GM18519 (cell line): ENCODE measurements at regions not wholly inside any gene's neighbourhood (a gene's known extent, or its start where the extent isn't known, plus 50 kb on each side); places are given as distances from the start of the nearest gene placed in this dataset.
"Not testable (repeated sequence)": the region's sequence is repeated elsewhere in the genome, so short reads cannot be mapped to it uniquely, and the experiment has no call there.

Experiments used
- ATAC-seq: cut with Tn5 transposase; IDR thresholded peaks from one replicate; pipeline ENCODE4 v1.9.1; 2021; ENCODE audit warnings: mild to moderate bottlenecking, moderate library complexity; ENCODE audit not compliant: unreplicated experiment, low FRiP score

GRCh38 chr11:25486338-25486737, 845.6 kb upstream of the ANO3 start:
- ATAC-seq, result not testable (repeated sequence)

DNA sequence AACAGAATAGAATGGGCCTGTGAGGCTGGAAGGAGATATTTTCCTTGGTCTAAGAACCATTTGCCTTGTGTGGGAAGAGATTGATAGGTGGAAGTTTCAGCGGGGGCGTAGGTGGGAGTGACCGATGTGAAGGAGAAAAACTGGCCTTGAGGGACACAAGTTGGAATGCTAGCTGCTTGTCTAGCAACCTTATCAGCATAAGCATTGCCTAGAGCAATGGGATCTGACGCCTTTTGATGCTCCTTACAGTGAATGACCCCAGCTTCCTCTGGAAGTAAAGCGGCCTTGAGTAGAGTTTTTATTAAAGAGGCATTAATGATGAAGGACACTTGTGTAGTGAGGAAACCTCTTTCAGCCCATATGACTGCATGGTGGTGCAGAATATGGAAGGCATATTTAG, 843.8 kb upstream of the ANO3 start:
- not testable (repeated sequence) for ATAC-seq

DNA sequence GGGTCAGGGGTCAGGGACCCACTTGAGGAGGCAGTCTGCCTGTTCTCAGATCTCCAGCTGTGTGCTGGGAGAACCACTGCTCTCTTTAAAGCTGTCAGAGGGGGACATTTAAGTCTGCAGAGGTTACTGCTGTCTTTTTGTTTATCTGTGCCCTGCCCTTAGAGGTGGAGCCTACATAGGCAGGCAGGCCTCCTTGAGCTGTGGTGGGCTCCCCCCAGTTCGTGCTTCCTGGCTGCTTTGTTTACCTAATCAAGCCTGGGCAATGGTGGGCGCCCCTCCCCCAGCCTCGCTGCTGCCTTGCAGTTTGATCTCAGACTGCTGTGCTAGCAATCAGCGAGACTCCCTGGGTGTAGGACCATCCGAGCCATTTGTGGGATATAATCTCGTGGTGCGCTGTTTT, 830.5 kb upstream of the ANO3 start:
- ATAC-seq, result not testable (repeated sequence)

GRCh38 chr11:25515576-25515975, 816.4 kb upstream of the ANO3 start:
- no peak for ATAC-seq

- ATAC-seq, result no peak
These were observed 811.5 kb upstream of the ANO3 start for GRCh38 chr11:25520459-25520858.

DNA sequence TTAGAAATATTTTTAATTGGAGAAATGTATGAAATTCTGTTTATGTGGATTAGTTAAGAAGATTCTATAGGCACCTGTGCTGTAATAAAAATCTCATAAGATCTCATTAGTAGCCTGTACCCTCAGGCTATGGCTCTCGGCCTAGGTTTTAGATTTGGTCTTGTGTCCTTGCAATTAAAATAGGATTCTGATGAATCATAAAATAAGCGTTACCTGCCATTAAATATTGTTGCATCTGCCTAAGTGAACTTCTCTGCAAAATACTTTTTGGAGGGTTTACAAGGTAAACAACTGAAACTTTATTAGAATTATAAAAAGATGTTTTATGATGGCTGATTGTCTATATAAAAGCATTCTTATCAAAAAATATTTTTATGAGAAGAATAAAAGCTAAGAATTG, 804.1 kb upstream of the ANO3 start:
- ATAC-seq, result no peak

- no peak for ATAC-seq
These were observed 802.4 kb upstream of the ANO3 start for GRCh38 chr11:25529572-25529971.

DNA sequence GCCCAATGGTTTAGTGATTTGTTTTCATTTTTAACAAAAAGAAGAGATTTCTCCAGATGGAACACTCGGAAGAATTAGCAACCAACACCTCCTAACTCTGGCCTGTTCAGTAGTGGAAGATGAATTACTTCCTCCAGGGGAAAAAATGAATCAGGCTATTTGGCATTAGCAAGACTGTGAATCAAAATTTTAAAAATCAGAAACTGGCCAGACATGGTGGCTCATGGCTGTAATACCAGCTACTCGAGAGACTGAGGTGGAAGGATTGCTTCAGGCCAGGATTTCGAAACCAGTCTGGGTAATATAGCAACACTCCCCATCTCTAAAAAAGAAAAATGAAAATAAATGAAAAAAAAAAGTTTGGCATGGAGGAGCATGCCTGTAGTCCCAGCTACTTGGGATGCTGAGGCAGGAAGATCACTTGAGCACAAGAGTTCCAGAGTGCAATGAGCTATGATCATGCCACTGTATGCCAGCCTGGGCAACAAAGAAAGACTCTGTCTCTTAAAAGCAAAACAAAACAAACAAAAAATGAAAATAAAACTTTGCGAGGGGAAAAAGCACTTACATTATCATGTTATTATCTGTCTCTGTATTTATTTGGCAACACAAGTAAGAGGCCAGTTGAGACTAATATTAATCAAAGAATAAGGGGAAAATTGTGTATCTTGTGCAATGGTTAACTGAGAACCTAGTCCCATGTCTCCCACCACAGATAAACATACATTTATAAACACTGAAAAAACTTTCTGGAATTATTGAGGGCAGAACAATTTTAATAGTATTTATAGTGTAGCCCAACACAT, 796.3 kb upstream of the ANO3 start:
- no peak for ATAC-seq

- no peak for ATAC-seq
These were observed 795.6 kb upstream of the ANO3 start for GRCh38 chr11:25536289-25536688.

- no peak for ATAC-seq
These were observed 794.5 kb upstream of the ANO3 start for GRCh38 chr11:25537393-25537792.

GRCh38 chr11:25547292-25547691, 784.6 kb upstream of the ANO3 start:
- no peak for ATAC-seq

- no peak for ATAC-seq
These were observed 769.5 kb upstream of the ANO3 start for GRCh38 chr11:25562417-25562816.

DNA sequence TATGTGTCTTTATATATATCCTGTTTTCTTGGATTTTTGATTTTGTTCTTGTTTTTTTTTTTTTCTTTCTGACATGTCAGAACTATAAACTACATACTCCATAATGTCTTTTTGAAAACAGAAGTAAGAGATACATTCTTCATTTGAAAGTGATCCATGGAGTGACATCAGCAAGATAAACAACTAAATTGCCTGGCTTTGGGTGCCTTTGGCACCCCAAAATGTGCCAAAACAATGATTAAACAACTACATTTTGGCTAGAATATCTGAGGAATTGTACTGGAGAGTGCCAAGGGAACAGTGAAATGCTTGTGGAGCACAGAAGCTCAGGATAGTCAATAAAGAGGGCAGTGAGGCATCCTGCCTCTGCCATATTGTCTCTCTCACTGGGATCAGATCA, 766.1 kb upstream of the ANO3 start:
- no peak for ATAC-seq

GRCh38 chr11:25566298-25567200, 765.4 kb upstream of the ANO3 start:
- ATAC-seq, result no peak

GRCh38 chr11:25576320-25576719, 755.6 kb upstream of the ANO3 start:
- no peak for ATAC-seq

DNA sequence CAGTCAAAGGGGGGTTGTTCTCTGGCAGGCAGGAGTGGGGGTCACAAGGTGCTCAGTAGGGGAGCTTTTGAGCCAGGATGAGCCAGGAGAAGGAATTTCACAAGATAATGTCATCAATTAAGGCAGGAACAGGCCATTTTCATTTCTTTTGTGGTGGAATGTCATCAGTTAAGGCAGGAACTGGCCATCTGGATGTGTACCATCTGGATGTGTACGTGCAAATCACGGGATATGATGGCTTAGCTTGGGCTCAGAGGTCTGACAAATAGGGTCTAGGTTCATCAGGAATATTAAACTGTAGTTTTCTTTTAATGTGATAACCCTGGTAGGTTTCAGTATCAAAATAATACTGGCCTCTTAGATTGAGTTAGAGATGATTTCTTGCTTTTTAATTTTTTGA, 752.4 kb upstream of the ANO3 start:
- ATAC-seq, result not testable (repeated sequence)

GRCh38 chr11:25583596-25583995, 748.3 kb upstream of the ANO3 start:
- ATAC-seq, result no peak

- no peak for ATAC-seq
These were observed 744.4 kb upstream of the ANO3 start for GRCh38 chr11:25587496-25587895.

DNA sequence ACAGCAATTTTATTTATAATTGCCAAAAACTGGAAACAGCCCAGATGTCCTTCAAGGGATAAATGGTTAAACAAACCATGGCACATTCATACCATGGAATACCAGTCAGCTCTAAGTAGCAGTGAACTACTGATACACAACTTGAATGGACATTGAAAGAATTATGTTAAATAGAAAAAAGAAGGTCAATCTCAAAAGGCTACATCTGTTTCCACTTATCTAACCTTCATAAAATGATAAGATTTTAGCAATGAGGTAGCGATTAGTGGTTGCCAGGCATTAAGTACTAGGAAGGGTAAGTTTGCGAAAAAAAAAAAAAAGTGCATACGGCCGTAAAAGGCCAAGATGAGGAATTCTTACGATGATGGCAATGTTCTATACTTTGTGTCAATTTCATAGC, 738.7 kb upstream of the ANO3 start:
- ATAC-seq, result no peak

GRCh38 chr11:25596701-25597100, 735.2 kb upstream of the ANO3 start:
- ATAC-seq, result no peak

- no peak for ATAC-seq
These were observed 734.2 kb upstream of the ANO3 start for GRCh38 chr11:25597696-25598095.

DNA sequence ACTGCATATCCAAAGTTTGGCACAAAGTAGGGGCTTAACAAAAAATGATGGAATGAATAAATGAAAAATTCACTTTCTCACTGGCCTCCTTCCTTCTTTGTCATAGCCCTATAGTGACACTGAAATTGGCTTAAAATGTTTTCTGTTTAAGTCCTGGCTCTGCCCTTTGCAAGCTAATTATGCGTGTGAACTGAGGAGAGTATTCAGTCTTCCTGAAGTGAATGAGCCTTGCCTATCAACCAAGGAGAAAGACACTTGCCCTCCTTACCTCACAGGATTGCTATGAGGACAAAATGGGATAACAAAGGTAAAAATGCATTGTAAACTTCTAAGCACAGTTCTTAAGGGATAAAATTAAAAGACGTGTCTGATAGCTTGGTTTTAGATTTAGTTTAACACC, 729.8 kb upstream of the ANO3 start:
- no peak for ATAC-seq
